Neuronal stem cell (in vitro differentiated cells): ENCODE measurements at regions not wholly inside any gene's neighbourhood (a gene's known extent, or its start where the extent isn't known, plus 50 kb on each side); places are given as distances from the start of the nearest gene placed in this dataset.

Experiments used
- DNase-seq: peaks from one replicate; pipeline ENCODE4 v3.0.0-alpha.2; 2013; ENCODE audit warnings: low spot score
- H2AFZ ChIP-seq: one replicate; pipeline ENCODE4 v1.6.1; 2013; ENCODE audit warnings: mild to moderate bottlenecking, low read length, inconsistent platforms
- H2AK5ac ChIP-seq: 2 replicates; pipeline ENCODE4 v1.6.1; 2013; ENCODE audit warnings: low read depth, mild to moderate bottlenecking, inconsistent platforms, low read length, moderate library complexity, mixed read lengths
- H2BK120ac ChIP-seq: 2 replicates; pipeline ENCODE4 v1.6.1; 2013; ENCODE audit warnings: low read depth, mild to moderate bottlenecking, inconsistent platforms, low read length, moderate library complexity, mixed read lengths
- H2BK12ac ChIP-seq: one replicate; pipeline ENCODE4 v1.6.1; 2013; ENCODE audit warnings: low read length, inconsistent platforms
- H2BK15ac ChIP-seq: 2 replicates; pipeline ENCODE4 v1.6.1; 2013; ENCODE audit warnings: mild to moderate bottlenecking, low read length, inconsistent platforms, mixed read lengths
- H2BK5ac ChIP-seq: one replicate; pipeline ENCODE4 v1.6.1; 2013; ENCODE audit warnings: inconsistent platforms, mild to moderate bottlenecking, low read length, moderate library complexity
- H3K14ac ChIP-seq: one replicate; pipeline ENCODE4 v1.6.1; 2013; ENCODE audit warnings: low read length, inconsistent platforms
- H3K18ac ChIP-seq: 2 replicates; pipeline ENCODE4 v1.6.1; 2013; ENCODE audit warnings: low read length, inconsistent platforms
- H3K23ac ChIP-seq: 2 replicates; pipeline ENCODE4 v1.6.1; 2013; ENCODE audit warnings: low read depth, mild to moderate bottlenecking, mixed read lengths, low read length, inconsistent platforms; ENCODE audit not compliant: poor library complexity
- H3K27ac ChIP-seq: replicated peaks from 3 replicates; pipeline ENCODE4 v1.5.1; 2013; ENCODE audit warnings: low read length, inconsistent platforms
- H3K27me3 ChIP-seq, 3 experiments: 2 replicates each; pipeline ENCODE4 v1.6.1; 2013; ENCODE audit warnings: low read length in 3 of 3, mild to moderate bottlenecking in 2 of 3, inconsistent platforms in 1 of 3, low read depth in 1 of 3, mixed read lengths in 1 of 3, moderate library complexity in 1 of 3; ENCODE audit not compliant: control insufficient read depth in 3 of 3, insufficient read depth in 3 of 3
- H3K36me3 ChIP-seq, 2 donors: replicated peaks in 1 of 2; 2 replicates each; pipeline ENCODE4 v1.6.1; 2013; ENCODE audit warnings: low read length in 2 of 2; ENCODE audit not compliant: control insufficient read depth in 2 of 2, insufficient read depth in 2 of 2
- H3K4ac ChIP-seq: 2 replicates; pipeline ENCODE4 v1.6.1; 2013; ENCODE audit warnings: inconsistent platforms, mild to moderate bottlenecking, low read length, moderate library complexity
- H3K4me1 ChIP-seq, 2 donors: 1 replicate in 1 of 2; 2 replicates in 1 of 2; pipeline ENCODE4 v1.6.1; 2013; ENCODE audit warnings: low read length in 2 of 2, low read depth in 1 of 2; ENCODE audit not compliant: control insufficient read depth in 2 of 2, insufficient read depth in 1 of 2
- H3K4me2 ChIP-seq: one replicate; pipeline ENCODE4 v1.6.1; 2013; ENCODE audit warnings: mild to moderate bottlenecking, low read length, inconsistent platforms; ENCODE audit not compliant: insufficient read depth, poor library complexity, severe bottlenecking
- H3K4me3 ChIP-seq, 2 donors: 2 replicates each; pipeline ENCODE4 v1.5.1; 2013; ENCODE audit warnings: low read length in 2 of 2, mild to moderate bottlenecking in 2 of 2, inconsistent platforms in 1 of 2, moderate library complexity in 1 of 2
- H3K79me1 ChIP-seq: one replicate; pipeline ENCODE4 v1.6.1; 2013; ENCODE audit warnings: low read depth, mild to moderate bottlenecking, inconsistent platforms, low read length, moderate library complexity
- H3K9ac ChIP-seq: one replicate; pipeline ENCODE4 v1.6.1; 2013; ENCODE audit warnings: mild to moderate bottlenecking, low read depth, low read length, inconsistent platforms; ENCODE audit not compliant: poor library complexity
- H3K9me3 ChIP-seq, 2 donors: replicated peaks in 1 of 2; 2 replicates each; pipeline versions ENCODE3 to v1.6.1; 2013; ENCODE audit warnings: low read length in 2 of 2, mild to moderate bottlenecking in 2 of 2, inconsistent platforms in 1 of 2, low read depth in 1 of 2, mixed read lengths in 1 of 2, moderate library complexity in 1 of 2; ENCODE audit not compliant: control insufficient read depth in 2 of 2, insufficient read depth in 1 of 2
- H4K8ac ChIP-seq: one replicate; pipeline ENCODE4 v1.6.1; 2013; ENCODE audit warnings: low read depth, mild to moderate bottlenecking, inconsistent platforms, low read length, moderate library complexity
- H4K91ac ChIP-seq: one replicate; pipeline ENCODE4 v1.6.1; 2013; ENCODE audit warnings: low read length, low read depth, mild to moderate bottlenecking, inconsistent platforms; ENCODE audit not compliant: poor library complexity
- WGBS, 2 donors: extraction: QIAGEN DNeasy Blood & Tissue Kit; methylation state at CpG; one replicate each; pipeline ENCODE4 v1.1.7; 2013; ENCODE audit warnings: missing lambda C conversion rate in 2 of 2, mixed read lengths in 1 of 2; ENCODE audit not compliant: insufficient read length in 2 of 2, insufficient replicate concordance in 1 of 2; ENCODE audit errors: extremely low coverage in 2 of 2; 5-methylcytosine and 5-hydroxymethylcytosine counted together

GRCh38 chr2:145168091-145168490 lies 648.2 kb upstream of the ZEB2 start:
- WGBS, 2 donors, result no CpG with 5 or more reads among the region's 5 CpGs
- no peaks in the 10 kb centered on the region for H3K4me1 ChIP-seq
- H3K36me3 ChIP-seq, result no peaks in the 10 kb centered on the region
- no peak overlapping the region for H2AK5ac ChIP-seq
- no peaks in the 10 kb centered on the region for H3K9me3 ChIP-seq
- no peak overlapping the region for H3K18ac ChIP-seq
- H2BK120ac ChIP-seq, result no peak overlapping the region
- DNase-seq, result no peak
- no peak overlapping the region for H4K91ac ChIP-seq
- H2AFZ ChIP-seq, result no peak overlapping the region
- no peak overlapping the region for H3K23ac ChIP-seq
- H3K79me1 ChIP-seq, result no peaks in the 10 kb centered on the region
- H3K14ac ChIP-seq, result no peak overlapping the region
- H3K27ac ChIP-seq, result no peak overlapping the region
- H2BK5ac ChIP-seq, result no peak overlapping the region
- no peak overlapping the region for H2BK15ac ChIP-seq
- H3K4me2 ChIP-seq, result no peak overlapping the region
- H3K4me3 ChIP-seq, result no peak overlapping the region
- no peaks in the 10 kb centered on the region for H3K27me3 ChIP-seq
- no peak overlapping the region for H4K8ac ChIP-seq
- H3K9ac ChIP-seq, result no peak overlapping the region
- H3K4ac ChIP-seq, result no peak overlapping the region
- no peak overlapping the region for H2BK12ac ChIP-seq

DNA sequence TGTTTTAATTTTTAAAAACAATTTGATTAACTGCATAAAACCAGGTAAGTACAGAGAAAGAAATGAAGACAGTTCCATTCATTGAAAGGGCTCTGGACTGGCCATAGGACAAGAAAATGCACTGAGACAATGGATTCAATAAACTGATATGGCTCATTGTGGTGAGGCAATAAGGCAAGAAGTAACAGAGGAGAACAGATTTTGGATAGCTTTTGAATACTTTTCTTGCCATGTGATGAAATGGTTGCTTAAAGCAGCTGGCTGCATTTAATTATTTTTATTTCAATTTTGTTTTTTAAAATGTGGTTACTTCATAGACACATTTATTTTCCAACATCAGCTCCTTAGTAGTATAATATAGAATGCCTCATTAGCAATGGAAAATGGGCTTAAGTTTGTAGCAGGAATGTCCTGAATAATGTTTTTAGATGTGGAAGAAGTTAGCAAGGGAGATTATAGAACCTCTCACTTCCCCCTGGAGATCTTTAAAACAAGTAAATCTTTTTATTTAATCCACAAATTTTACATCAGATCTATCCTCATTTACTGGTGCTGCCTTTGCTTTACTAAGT lies 646.9 kb upstream of the ZEB2 start:
- DNase-seq, result no peak
- Histone ChIP-seq H3K14ac (no peak overlapping the region), H3K4ac (no peak overlapping the region), H3K9me3 (no peaks in the 10 kb centered on the region), H2BK15ac (no peak overlapping the region), H2BK5ac (no peak overlapping the region), H3K79me1 (no peaks in the 10 kb centered on the region), H3K27ac (no peak overlapping the region), H3K9ac (no peak overlapping the region), H3K4me2 (no peak overlapping the region), H3K27me3 (no peaks in the 10 kb centered on the region), H2BK12ac (no peak overlapping the region), H4K91ac (no peak overlapping the region), H2AK5ac (no peak overlapping the region), H4K8ac (no peak overlapping the region), H3K4me1 (no peaks in the 10 kb centered on the region), H3K18ac (no peak overlapping the region), H3K36me3 (no peaks in the 10 kb centered on the region), H2BK120ac (no peak overlapping the region), H3K23ac (no peak overlapping the region), H3K4me3 (no peak overlapping the region), H2AFZ (no peak overlapping the region)

DNA sequence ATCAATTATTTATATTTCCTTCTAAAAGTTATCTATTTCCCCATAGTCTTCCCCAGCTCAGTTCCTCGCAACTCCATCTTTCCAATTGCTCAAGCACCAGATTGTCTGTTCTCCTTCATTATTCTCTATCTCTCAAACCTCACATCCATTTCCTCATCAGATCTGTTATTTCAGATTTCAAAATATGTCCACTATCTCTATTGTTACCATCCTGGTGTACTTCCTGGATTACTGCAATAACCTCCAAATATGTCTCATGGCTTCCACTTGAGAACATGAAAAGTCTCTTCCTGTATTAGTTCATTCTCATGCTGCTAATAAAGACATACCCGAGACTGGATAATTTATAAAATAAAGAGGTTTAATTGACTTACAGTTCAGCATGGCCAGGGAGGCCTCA lies 641.7 kb upstream of the ZEB2 start:
- Histone ChIP-seq H3K4ac (no peak overlapping the region), H2AFZ (no peak overlapping the region), H2BK120ac (no peak overlapping the region), H4K91ac (no peak overlapping the region), H3K27me3 (no peaks in the 10 kb centered on the region), H3K9me3 (peaks cover 0 to 1% of the 10 kb centered on the region in 2 donors), H2BK12ac (no peak overlapping the region), H3K14ac (no peak overlapping the region), H3K36me3 (no peaks in the 10 kb centered on the region), H2AK5ac (no peak overlapping the region), H3K4me3 (no peak overlapping the region), H3K4me2 (no peak overlapping the region), H2BK15ac (no peak overlapping the region), H2BK5ac (no peak overlapping the region), H3K23ac (no peak overlapping the region), H3K79me1 (no peaks in the 10 kb centered on the region), H3K9ac (no peak overlapping the region), H3K18ac (no peak overlapping the region), H4K8ac (no peak overlapping the region), H3K27ac (no peak overlapping the region), H3K4me1 (peaks cover 0 to 2% of the 10 kb centered on the region in 2 donors)
- DNase-seq, result no peak
- no CpG with 5 or more reads among the region's 2 CpGs for WGBS, 2 donors

DNA sequence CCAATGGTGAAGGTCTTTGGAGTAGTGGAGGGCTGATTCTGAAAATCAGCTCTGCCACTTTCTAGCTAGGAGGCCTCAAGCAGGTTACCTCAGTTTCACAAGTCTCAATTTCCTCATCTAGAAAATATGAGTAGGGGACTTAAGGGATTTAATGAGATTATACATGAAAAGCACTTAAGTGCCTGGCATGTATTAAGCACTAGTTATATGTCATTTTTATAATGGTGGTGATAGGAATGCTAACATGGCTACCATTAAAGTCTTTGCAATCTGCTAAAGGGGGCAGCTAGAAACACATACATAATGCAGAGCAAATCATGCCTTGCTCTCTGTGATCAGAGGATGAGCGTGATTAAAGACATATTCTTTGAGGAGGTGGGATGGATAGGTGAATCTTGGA lies 640.9 kb upstream of the ZEB2 start:
- no peak overlapping the region for H2AK5ac ChIP-seq
- H2BK12ac ChIP-seq, result no peak overlapping the region
- H3K9ac ChIP-seq, result no peak overlapping the region

More for the DNA sequence above, 640.9 kb upstream of the ZEB2 start:
- Histone ChIP-seq H3K23ac (no peak overlapping the region), H3K4ac (no peak overlapping the region), H4K8ac (no peak overlapping the region), H2AFZ (no peak overlapping the region), H3K4me2 (no peak overlapping the region), H2BK5ac (no peak overlapping the region), H3K9me3 (peaks cover 0 to 1% of the 10 kb centered on the region in 2 donors), H3K79me1 (no peaks in the 10 kb centered on the region), H3K4me1 (peaks cover 0 to 2% of the 10 kb centered on the region in 2 donors), H3K27me3 (no peaks in the 10 kb centered on the region), H3K18ac (no peak overlapping the region), H4K91ac (no peak overlapping the region), H3K36me3 (no peaks in the 10 kb centered on the region), H2BK15ac (no peak overlapping the region), H3K4me3 (no peak overlapping the region), H2BK120ac (no peak overlapping the region), H3K27ac (no peak overlapping the region), H3K14ac (no peak overlapping the region)
- no peak for DNase-seq
- no CpG with 5 or more reads among the region's 1 CpG for WGBS, 2 donors
